GM12892 (cell line): ENCODE measurements at regions not wholly inside any gene's neighbourhood (a gene's known extent, or its start where the extent isn't known, plus 50 kb on each side); places are given as distances from the start of the nearest gene placed in this dataset.

Source experiments
- DNase-seq: peaks from one replicate; pipeline ENCODE4 v3.0.0; 2011; ENCODE audit not compliant: insufficient read length
- FAIRE-seq: peaks from 2 replicates; lab custom pipeline; 2011; peaks lifted over from hg19 to GRCh38; lab: Jason Lieb, UNC
- POLR2A ChIP-seq: IDR thresholded peaks from 2 replicates; pipeline ENCODE4 v1.6.1; 2011; ENCODE audit warnings: low read depth, low read length, control low read depth
- POLR2AphosphoS5 ChIP-seq: IDR thresholded peaks from 2 replicates; pipeline ENCODE4 v1.6.1; 2011; ENCODE audit warnings: low read depth, low read length, control low read depth
- TAF1 ChIP-seq: IDR thresholded peaks from 2 replicates; pipeline ENCODE4 v1.6.1; 2011; ENCODE audit warnings: low read depth, mild to moderate bottlenecking, control low read depth, low read length, borderline replicate concordance

DNA sequence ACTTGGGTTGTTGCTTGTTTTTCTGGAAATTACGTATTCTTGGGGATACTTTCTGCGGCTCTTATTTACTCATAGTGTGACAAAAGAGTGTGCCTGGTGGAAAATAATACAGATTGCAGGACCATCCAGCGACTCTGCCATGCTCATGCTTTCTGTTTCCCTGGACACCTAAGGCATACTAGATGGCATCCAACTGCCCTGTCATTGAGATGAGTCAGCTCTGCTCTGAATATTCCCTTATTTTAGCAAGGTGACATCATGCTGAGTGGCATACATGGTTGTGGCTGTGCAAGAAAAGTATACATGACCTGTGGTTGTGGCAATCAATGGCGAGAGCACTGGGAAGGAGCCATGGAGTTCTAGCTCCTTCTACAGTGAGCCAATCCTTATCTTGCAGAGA lies 471.0 kb downstream of the TMEM182 start:
- FAIRE-seq (no peak), DNase-seq (no peak)

DNA sequence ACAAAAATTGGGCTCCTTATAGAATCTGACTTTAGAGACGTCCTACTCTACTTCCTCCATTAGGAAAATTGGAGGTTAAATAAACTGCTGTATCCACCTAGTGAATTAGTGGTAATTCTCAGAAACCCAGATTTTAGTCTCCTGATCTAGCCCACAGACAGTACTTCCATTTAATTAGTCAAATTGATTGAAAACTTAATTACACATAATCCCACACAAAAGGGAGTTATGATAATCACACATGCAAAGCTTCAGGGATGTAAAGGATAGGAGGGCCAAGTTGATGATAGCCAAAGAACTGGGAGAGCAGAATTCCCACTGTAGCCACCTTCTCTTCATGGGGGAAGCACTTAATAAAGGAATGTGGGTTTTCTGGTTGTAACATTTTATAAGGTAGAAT lies 471.9 kb downstream of the TMEM182 start:
- no peak for DNase-seq
- TF ChIP-seq TAF1 (no peak), POLR2AphosphoS5 (no peak), POLR2A (no peak)
- no peak for FAIRE-seq

More for the DNA sequence above, 471.0 kb downstream of the TMEM182 start:
- TF ChIP-seq TAF1 (no peak), POLR2AphosphoS5 (no peak), POLR2A (no peak)

DNA sequence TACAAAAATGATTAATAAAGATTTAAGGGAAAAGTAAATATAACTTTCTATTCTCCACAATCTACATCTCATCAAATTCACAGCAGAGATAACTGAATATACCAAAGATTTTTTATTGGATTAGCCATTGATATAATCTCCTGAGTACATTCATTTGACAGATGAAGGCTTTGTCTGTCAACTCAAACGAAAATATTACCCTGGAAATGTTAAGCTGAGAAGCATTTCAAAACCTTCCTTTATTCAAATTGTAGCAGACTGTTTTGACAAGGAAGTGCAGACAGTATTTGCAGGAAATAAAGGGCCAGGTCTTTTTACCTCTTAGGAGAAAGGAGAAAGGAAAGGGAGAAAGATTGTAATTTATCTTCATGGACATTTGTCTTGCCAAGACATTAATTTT lies 473.5 kb downstream of the TMEM182 start:
- DNase-seq (no peak), FAIRE-seq (no peak)
- TF ChIP-seq POLR2AphosphoS5 (no peak), POLR2A (no peak), TAF1 (no peak)

DNA sequence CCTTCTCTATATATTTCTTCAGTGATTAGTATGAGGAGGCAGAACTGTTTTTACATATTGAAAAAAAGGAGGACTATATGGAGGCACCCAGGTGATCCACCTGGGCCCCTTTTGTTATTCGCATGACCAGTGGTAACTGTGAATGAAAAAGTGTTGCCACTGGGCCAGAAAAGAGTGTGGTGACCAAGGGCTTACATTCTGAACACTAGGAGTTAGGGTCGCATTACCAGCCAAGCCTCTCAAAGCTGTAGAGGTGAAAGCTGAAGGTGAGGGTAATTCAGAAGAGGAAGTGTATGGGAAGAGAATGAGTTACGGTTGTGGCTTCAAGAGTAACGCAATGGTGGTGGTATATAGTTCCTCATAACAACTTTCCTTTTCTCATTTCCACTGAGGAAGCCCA lies 487.6 kb downstream of the TMEM182 start:
- FAIRE-seq: no peak
- DNase-seq: no peak
- TF ChIP-seq POLR2AphosphoS5 (no peak), POLR2A (no peak), TAF1 (no peak)

DNA sequence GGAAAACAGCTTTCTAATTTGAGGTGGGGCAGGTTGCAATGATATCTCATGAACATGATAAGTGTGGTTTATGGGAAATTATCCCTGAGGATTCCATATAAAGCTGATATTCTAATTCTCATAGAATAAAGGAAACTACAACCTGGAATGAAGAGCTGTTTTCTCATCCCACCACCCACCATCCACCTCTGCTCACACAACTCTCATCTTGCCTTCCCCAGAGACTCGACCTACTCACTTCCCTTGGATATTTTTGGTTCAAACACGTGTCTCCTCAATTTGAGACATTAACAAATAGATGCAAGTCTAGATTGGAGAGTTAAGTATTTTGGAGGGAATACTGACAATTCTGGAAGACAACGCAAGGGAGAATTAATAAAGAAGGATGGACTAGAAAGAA lies 490.9 kb downstream of the TMEM182 start:
- no peak for DNase-seq
- TF ChIP-seq POLR2AphosphoS5: no peak
- TF ChIP-seq POLR2A: no peak
- TF ChIP-seq TAF1: no peak
- FAIRE-seq: no peak

DNA sequence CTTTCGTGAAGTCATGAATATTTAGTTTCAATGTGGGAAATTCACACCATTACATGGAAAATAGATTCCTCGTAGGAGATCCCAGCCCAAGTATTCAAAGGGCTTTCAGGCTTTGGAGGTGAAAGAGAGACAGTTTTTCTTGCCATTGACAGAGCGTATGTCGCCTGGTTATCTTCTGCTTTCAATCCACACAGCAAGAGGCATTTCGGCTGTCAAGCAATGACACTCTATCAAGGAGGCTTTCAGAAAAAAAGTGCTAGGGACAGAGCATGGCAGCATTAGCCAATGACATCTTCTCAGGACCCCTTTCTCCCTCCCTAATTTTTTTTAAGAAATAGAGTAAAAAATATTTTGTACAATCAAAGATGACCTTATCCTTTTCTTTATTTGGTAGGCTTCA lies 492.8 kb downstream of the TMEM182 start:
- DNase-seq (no peak), FAIRE-seq (no peak)
- TF ChIP-seq TAF1: no peak
- no peak for TF ChIP-seq POLR2AphosphoS5
- TF ChIP-seq POLR2A: no peak

DNA sequence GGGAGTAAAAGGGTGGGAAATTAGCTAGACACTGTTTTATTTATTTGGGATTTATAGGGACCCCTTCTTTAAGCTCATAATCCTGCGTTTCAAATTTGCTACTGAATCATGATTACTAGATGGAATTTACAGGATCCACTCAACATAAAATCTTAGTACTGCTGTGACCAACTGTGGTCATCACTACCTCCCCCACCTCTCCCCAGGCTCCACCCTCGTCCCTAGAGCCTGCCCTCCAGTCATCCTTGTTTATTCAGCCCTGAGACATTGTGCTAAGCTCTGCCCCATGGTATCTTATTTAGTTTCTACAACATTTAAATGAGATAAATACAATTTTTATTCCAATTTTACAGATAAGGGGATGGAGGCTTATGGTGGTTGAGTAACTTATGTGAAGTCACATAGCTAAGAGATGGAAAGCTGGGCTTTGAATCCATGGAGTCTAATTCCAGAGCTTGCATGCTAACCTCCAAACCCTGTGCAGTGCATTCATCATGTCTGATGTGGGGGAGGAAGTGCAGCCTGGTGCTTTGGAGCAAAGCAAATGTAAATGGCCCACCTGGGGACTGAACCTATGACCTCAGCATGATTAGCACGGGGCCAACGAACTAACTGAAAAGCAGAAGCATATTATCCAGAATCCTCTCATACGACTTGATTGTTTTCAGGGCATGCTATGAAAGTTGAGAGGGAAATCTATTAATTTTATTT lies 502.4 kb downstream of the TMEM182 start:
- DNase-seq (no peak), FAIRE-seq (no peak)
- TF ChIP-seq TAF1: no peak
- TF ChIP-seq POLR2A: no peak
- no peak for TF ChIP-seq POLR2AphosphoS5

DNA sequence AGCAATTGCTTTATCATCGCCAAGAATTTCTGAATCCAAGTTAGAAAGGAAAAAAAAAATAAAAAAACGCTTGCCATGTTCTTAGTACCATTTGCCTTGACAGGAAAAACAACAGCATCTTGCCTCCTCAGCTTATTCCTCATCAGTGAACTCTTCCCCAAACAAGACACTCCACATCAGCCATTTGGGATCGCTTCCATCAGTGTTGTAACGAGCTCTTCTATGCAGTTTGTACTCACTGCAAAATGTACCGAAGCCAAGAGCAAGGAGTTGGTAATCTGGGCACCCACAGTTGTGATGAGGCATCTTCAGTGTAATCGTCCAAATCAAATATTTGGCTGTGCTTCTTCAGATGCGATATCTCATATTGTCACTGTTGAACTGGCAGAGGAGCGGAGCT lies 503.7 kb downstream of the TMEM182 start:
- TF ChIP-seq POLR2AphosphoS5: no peak
- no peak for TF ChIP-seq POLR2A
- TF ChIP-seq TAF1: no peak
- FAIRE-seq (no peak), DNase-seq (no peak)

DNA sequence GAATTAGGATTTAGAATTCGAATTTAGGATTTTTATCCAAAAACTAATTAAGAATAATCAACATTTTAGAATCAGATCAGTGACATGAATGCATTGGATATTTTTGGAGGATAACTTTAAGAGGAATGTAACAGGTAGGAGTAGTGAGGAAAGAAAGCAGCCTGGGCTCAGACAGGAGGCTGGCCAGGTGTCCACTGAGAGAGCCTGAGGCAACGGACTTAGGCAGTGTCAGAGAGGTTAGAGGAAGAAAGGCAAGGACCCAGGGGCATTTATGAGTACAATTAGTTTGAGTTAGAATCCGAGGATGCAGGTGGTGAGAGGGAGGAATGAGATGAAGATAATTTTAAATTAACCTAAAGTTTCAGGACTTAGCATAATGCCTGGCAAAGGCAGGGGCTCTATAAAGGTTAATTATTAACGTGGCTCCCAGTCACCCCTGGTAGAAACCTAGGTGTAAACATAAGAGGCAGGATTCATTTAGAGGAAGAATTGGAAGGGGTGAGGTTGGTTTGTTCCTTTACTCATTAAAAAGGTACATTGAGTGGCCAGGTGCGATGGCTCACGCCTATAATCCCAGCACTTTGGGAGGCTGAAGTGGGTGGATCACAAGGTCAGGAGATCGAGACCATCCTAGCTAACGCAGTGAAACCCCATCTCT lies 507.1 kb downstream of the TMEM182 start:
- no peak for TF ChIP-seq POLR2AphosphoS5
- FAIRE-seq: no peak
- no peak for DNase-seq

DNA sequence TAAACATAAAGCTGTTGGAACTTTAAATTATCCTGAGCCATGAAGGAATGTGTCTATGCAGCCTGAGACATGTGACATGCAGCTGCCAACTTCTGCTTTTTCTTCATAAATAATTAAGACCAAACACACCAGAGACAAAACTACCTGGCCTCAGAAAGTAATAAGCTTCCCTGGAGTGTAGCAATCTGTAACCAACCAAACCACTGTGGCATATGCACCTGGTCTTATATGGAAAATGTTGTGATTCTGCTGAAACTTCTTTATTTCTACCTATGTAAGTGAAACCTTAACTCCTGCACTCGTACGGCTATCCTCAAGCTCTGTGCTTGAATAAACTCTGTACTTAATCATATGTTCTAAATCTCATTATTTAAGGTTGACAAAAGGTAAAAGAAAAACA lies 515.0 kb downstream of the TMEM182 start:
- no peak for TF ChIP-seq TAF1
- no peak for TF ChIP-seq POLR2AphosphoS5
- TF ChIP-seq POLR2A: no peak
- no peak for DNase-seq
- FAIRE-seq: no peak

DNA sequence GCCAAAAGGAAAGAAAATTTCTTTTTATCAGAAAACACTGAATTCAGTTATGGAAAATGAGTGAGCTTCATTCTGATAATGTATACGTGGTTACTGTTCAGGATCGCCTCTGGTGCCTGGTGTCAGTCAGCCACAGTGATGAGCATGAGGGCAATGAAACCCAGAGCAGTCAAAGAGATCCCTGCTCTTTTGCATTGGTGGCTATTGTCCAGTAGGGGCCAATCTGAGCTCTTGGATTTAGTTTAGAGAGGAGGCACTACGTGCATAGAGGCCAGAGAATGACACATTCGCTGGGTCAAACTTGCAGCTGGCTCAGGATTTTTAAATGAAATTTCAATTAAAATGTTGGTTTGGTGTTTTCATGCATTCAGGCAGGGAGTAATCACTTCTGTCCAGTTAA lies 522.9 kb downstream of the TMEM182 start:
- no peak for FAIRE-seq
- no peak for DNase-seq
- no peak for TF ChIP-seq POLR2AphosphoS5
- no peak for TF ChIP-seq TAF1
- TF ChIP-seq POLR2A: no peak

DNA sequence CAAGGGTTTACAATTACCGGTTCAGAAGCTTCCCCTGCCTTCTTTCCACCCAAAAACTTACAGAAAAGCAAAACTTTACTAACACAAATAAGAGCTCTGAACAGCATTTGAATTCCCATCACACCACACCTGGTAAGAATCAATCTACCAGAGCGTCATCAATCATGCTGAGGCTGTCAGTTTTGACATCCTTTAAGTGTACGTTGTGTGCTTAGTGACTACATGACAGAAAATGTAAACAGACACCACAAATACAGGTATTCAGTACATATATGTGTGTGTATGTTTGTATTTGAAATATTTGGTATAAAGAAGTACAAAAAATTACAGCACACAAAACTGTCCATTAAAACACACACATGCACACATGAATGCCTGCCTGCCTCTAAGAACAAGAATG lies 523.5 kb downstream of the TMEM182 start:
- DNase-seq (no peak), FAIRE-seq (no peak)
- no peak for TF ChIP-seq POLR2AphosphoS5
- no peak for TF ChIP-seq POLR2A
